Body of pancreas (tissue), 4 donors: ENCODE measurements at regions not wholly inside any gene's neighbourhood (a gene's known extent, or its start where the extent isn't known, plus 50 kb on each side); places are given as distances from the start of the nearest gene placed in this dataset.

Source experiments
- ATAC-seq: fragments of 150-250 bp; one replicate; pipeline ENCODE4 v1.9.1; 2016
- DNase-seq, 4 donors: peaks; one replicate each; pipeline ENCODE4 v3.0.0-alpha.2; 2019
- H3K27ac ChIP-seq, 4 donors: fragments of 200-600 bp; sonication (generic); 1 replicate in 3 of 4; 2 replicates in 1 of 4; pipeline versions ENCODE4 v1.5.1 to v1.6.1; 2016 to 2019; ENCODE audit warnings: mild to moderate bottlenecking in 1 of 4, mixed read lengths in 1 of 4, moderate library complexity in 1 of 4
- H3K27me3 ChIP-seq, 2 donors: fragments of 200-600 bp; sonication (generic); one replicate each; pipeline ENCODE4 v1.6.0; 2016; ENCODE audit warnings: mild to moderate bottlenecking in 1 of 2
- H3K36me3 ChIP-seq, 2 donors: fragments of 200-600 bp; sonication (generic); replicated peaks in 1 of 2; 2 replicates each; pipeline ENCODE4 v1.5.1; 2016; ENCODE audit warnings: low read depth in 2 of 2; ENCODE audit not compliant: insufficient read depth in 1 of 2
- H3K4me1 ChIP-seq: fragments of 200-600 bp; sonication (generic); one replicate; pipeline ENCODE4 v1.6.0; 2016
- H3K4me3 ChIP-seq, 2 donors: fragments of 200-600 bp; sonication (generic); 1 replicate in 1 of 2; 2 replicates in 1 of 2; pipeline ENCODE4 v1.5.1; 2016 to 2019
- H3K9me3 ChIP-seq, 3 donors: fragments of 200-600 bp; sonication (generic); 1 replicate in 2 of 3; 2 replicates in 1 of 3; pipeline ENCODE4 v1.5.1; 2016
- CTCF ChIP-seq, 7 experiments: fragments of 450-650 bp in 4 of 7; fragments of 200-600 bp in 3 of 7; sonication (generic) in 3 of 7; IDR thresholded peaks; one replicate each; pipeline ENCODE4 v1.5.1; 2016 to 2019; ENCODE audit warnings: antibody characterized with exemption in 7 of 7
- POLR2A ChIP-seq, 3 donors: fragments of 450-650 bp; IDR thresholded peaks; one replicate each; pipeline ENCODE4 v1.6.1; 2016; ENCODE audit warnings: antibody characterized with exemption in 3 of 3, mild to moderate bottlenecking in 2 of 3
- WGBS, 2 donors: methylation state at CpG; one replicate each; pipeline ENCODE4 v1.1.5; 2017; 5-methylcytosine and 5-hydroxymethylcytosine counted together
- intact Hi-C: fragments of 100-400 bp; cut with DNase I; formaldehyde crosslinking; loops from one replicate; pipeline ENCODE4 v1.15.1; 2023

DNA sequence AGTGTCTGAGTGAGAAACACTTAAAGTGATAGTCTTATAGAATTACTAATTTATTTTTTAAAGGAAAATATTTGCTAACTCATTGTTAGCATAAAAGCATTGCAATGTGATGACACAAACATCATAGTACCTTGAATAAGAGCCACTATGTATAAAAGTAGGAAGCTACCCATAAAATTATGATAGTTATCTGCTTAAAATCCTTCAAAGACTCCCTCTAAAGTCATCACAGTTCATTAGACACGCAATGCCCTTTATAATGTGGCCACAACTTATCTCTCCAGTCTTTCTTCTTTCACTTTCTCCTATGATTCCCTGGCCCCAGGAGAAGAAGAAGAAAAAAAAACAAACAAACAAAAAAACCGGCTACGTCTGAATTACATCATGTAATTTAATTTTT is 1144.0 kb upstream of the NUDT12 start:
- DNase-seq (no peak), ATAC-seq (no peak)
- Histone ChIP-seq H3K9me3 (no peaks in the 10 kb centered on the region), H3K4me3 (no peak overlapping the region), H3K4me1 (no peaks in the 10 kb centered on the region), H3K27ac (no peak overlapping the region), H3K36me3 (no peaks in the 10 kb centered on the region), H3K27me3 (no peaks in the 10 kb centered on the region)
- intact Hi-C loops: no loop called here
- 43 to 52% methylated on average over 3 of the region's 3 CpGs for WGBS, 2 donors
- TF ChIP-seq POLR2A (IDR thresholded peaks at IDR 0.05) (no peak), CTCF (IDR thresholded peaks at IDR 0.05) (no peak)

- no peak for ATAC-seq
- no peak for DNase-seq
- TF ChIP-seq CTCF (IDR thresholded peaks at IDR 0.05): no peak
- no peak for TF ChIP-seq POLR2A (IDR thresholded peaks at IDR 0.05)
These were observed 1139.6 kb upstream of the NUDT12 start for GRCh38 chr5:104702212-104702611.

DNA sequence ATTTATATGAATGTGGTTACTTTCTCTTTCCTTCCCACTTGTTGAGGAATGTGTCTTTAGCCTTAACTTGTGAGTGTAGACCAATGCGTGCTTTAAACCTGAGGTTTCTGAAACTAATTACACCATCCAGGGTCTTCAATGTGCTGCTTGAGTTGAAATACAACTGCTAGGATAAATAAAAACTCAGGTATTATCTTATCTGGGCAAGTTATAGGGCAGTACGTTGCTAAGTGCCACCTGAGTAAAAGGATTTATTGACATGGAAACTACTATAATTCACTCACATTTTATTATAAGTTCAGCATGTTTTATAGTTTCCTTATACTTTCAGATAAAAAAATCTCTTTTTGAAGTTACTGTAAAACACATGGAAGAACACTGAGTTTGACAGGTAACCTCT is 1136.8 kb upstream of the NUDT12 start:
- no peak for TF ChIP-seq POLR2A (IDR thresholded peaks at IDR 0.05)
- no peak for TF ChIP-seq CTCF (IDR thresholded peaks at IDR 0.05)

More at GRCh38 chr5:104702212-104702611, 1139.6 kb upstream of the NUDT12 start:
- H3K27me3 ChIP-seq: no peaks in the 10 kb centered on the region
- H3K9me3 ChIP-seq: peaks cover 0 to 17% (median 0%) of the 10 kb centered on the region in 3 donors
- H3K36me3 ChIP-seq: no peaks in the 10 kb centered on the region
- intact Hi-C loops: no loop called here
- 48 to 58% methylated on average over 1 of the region's 1 CpG for WGBS, 2 donors
- no peak overlapping the region for H3K4me3 ChIP-seq
- no peak overlapping the region for H3K27ac ChIP-seq
- H3K4me1 ChIP-seq: no peaks in the 10 kb centered on the region

DNA sequence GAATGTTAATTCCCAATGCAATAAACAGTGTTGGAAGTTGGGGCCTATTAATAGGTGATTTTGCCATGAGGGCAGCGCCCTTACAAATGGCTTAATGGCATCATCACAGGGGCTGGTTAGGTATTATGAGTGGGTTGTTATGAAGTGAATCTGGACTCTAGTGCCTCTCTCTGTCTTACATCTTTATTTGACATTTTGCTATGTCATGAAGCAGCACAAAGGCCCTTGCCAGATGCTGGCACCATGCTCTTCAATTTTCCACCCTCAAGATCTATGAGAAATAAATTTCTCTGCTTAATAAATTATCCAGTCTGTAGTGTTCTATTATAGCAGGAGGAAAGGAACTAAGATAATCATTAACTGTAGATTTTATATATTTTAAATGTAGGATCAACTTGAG is 1098.7 kb upstream of the NUDT12 start:
- 82 to 85% methylated on average over 1 of the region's 1 CpG for WGBS, 2 donors

More for the DNA sequence above, 1136.8 kb upstream of the NUDT12 start:
- Histone ChIP-seq H3K36me3 (no peaks in the 10 kb centered on the region), H3K27me3 (no peaks in the 10 kb centered on the region), H3K9me3 (peaks cover 0 to 17% (median 0%) of the 10 kb centered on the region in 3 donors), H3K4me3 (no peak overlapping the region), H3K27ac (no peak overlapping the region), H3K4me1 (no peaks in the 10 kb centered on the region)
- DNase-seq (no peak), ATAC-seq (no peak)
- WGBS, 2 donors: 53 to 58% methylated on average over 2 of the region's 2 CpGs
- intact Hi-C loops: no loop called here

More for the DNA sequence above, 1098.7 kb upstream of the NUDT12 start:
- H3K36me3 ChIP-seq: no peaks in the 10 kb centered on the region
- no peaks in the 10 kb centered on the region for H3K27me3 ChIP-seq
- no peak for DNase-seq
- intact Hi-C loops: no loop called here
- no peaks in the 10 kb centered on the region for H3K9me3 ChIP-seq
- no peaks in the 10 kb centered on the region for H3K4me1 ChIP-seq
- H3K27ac ChIP-seq: no peak overlapping the region
- TF ChIP-seq CTCF (IDR thresholded peaks at IDR 0.05): no peak
- no peak for TF ChIP-seq POLR2A (IDR thresholded peaks at IDR 0.05)
- no peak overlapping the region for H3K4me3 ChIP-seq
- no peak for ATAC-seq
